Activated CD8-positive, alpha-beta T cell treated with anti-CD3 and anti-CD28 coated beads for 36 hours (primary cell): ENCODE measurements at regions not wholly inside any gene's neighbourhood (a gene's known extent, or its start where the extent isn't known, plus 50 kb on each side); places are given as distances from the start of the nearest gene placed in this dataset.

Source experiments
- ATAC-seq: fragments of 200-7000 bp; cut with Tn5 transposase; one replicate; pipeline ENCODE4 v1.10.0; 2021; ENCODE audit warnings: mild to moderate bottlenecking, moderate library complexity
- CTCF ChIA-PET: fragments of 350-600 bp; sonication (Branson Sonifier 250); formaldehyde crosslinking; loops from one replicate; lab custom pipeline; 2021; ENCODE audit warnings: antibody characterized with exemption; lab: Charles Lee
- POLR2A ChIA-PET: fragments of 350-600 bp; sonication (Branson Sonifier 250); formaldehyde crosslinking; loops from one replicate; lab custom pipeline; 2021; ENCODE audit warnings: antibody characterized with exemption; lab: Charles Lee
- DNase-seq: peaks from one replicate; pipeline ENCODE4 v3.0.0-alpha.2; 2020
- H3K27ac Mint-ChIP-seq: one replicate; pipeline ENCODE4 v1.8.0; 2021; ENCODE audit warnings: mild to moderate bottlenecking, mixed read lengths
- H3K27me3 Mint-ChIP-seq: one replicate; pipeline ENCODE4 v1.8.0; 2021; ENCODE audit warnings: mixed read lengths
- H3K36me3 Mint-ChIP-seq: one replicate; pipeline ENCODE4 v1.8.0; 2021; ENCODE audit warnings: low read depth, mixed read lengths
- H3K4me1 Mint-ChIP-seq: one replicate; pipeline ENCODE4 v1.8.0; 2021; ENCODE audit warnings: low read depth, mixed read lengths
- H3K4me3 Mint-ChIP-seq: one replicate; pipeline ENCODE4 v1.8.0; 2021; ENCODE audit warnings: mild to moderate bottlenecking, moderate library complexity, mixed read lengths
- H3K9me3 Mint-ChIP-seq: one replicate; pipeline ENCODE4 v1.8.0; 2021; ENCODE audit warnings: mixed read lengths
- CTCF ChIP-seq: fragments of 200-600 bp; IDR thresholded peaks from one replicate; pipeline ENCODE4 v1.8.0; 2022; ENCODE audit warnings: antibody characterized with exemption, mild to moderate bottlenecking
- intact Hi-C: fragments of 100-400 bp; cut with micrococcal nuclease; formaldehyde crosslinking; loops from one replicate; pipeline ENCODE4 v1.10.0; 2022

GRCh38 chr3:87161851-87162250 lies 65.3 kb upstream of the CHMP2B start:
- TF ChIP-seq CTCF = no peak
- ChIA-PET CTCF (no interaction called here), POLR2A (no interaction called here)
- Mint-ChIP-seq H3K9me3 (no peaks in the 10 kb centered on the region), H3K4me1 (no peaks in the 10 kb centered on the region), H3K36me3 (no peaks in the 10 kb centered on the region), H3K4me3 (no peak overlapping the region), H3K27me3 (peaks cover 7% of the 10 kb centered on the region), H3K27ac (no peak overlapping the region)
- DNase-seq (no peak), ATAC-seq (no peak)
- intact Hi-C loops = loop anchor here (10.0 kb wide), 1 partner anchor 387 kb away; no protein-coding TSS in a partner anchor

GRCh38 chr3:87161417-87161816 lies 65.7 kb upstream of the CHMP2B start:
- intact Hi-C loops = loop anchor here (10.0 kb wide), 1 partner anchor 387 kb away; no protein-coding TSS in a partner anchor
- TF ChIP-seq CTCF = no peak
- ChIA-PET POLR2A (no interaction called here), CTCF (no interaction called here)
- H3K4me1 Mint-ChIP-seq = no peaks in the 10 kb centered on the region
- ATAC-seq = no peak
- DNase-seq = no peak
- H3K4me3 Mint-ChIP-seq = no peak overlapping the region
- no peak overlapping the region for H3K27ac Mint-ChIP-seq
- no peaks in the 10 kb centered on the region for H3K36me3 Mint-ChIP-seq
- H3K27me3 Mint-ChIP-seq = peaks cover 4% of the 10 kb centered on the region
- no peaks in the 10 kb centered on the region for H3K9me3 Mint-ChIP-seq

DNA sequence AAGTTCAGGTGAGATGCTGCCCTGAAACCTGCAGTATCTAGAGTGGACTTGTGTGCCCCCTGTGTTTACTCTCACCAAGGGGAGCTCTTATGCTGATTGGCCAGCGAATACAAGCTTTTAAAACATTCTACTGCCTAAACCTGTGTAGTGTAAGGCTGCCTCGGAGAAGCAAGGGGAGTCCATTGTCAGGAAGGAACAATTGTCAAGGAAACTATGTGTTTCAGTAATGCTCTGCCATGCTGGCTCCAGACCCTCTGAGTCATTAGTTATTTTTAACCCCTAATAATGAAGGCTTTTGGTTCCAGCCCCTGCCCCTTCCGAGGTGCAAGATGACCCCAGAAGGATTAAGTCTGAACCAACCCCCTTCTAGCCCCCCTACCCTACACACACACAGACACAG lies 66.1 kb upstream of the CHMP2B start:
- intact Hi-C loops = loop anchor here (10.0 kb wide), 1 partner anchor 386 kb away; no protein-coding TSS in a partner anchor
- H3K4me3 Mint-ChIP-seq = no peak overlapping the region
- H3K9me3 Mint-ChIP-seq = no peaks in the 10 kb centered on the region
- ChIA-PET POLR2A (no interaction called here), CTCF (no interaction called here)
- no peak for ATAC-seq
- TF ChIP-seq CTCF = no peak
- no peaks in the 10 kb centered on the region for H3K4me1 Mint-ChIP-seq
- DNase-seq = no peak
- H3K36me3 Mint-ChIP-seq = no peaks in the 10 kb centered on the region
- peaks cover 4% of the 10 kb centered on the region for H3K27me3 Mint-ChIP-seq
- H3K27ac Mint-ChIP-seq = no peak overlapping the region

GRCh38 chr3:87158823-87159222 lies 68.3 kb upstream of the CHMP2B start:
- no peak for ATAC-seq
- no peak for TF ChIP-seq CTCF
- Mint-ChIP-seq H3K4me3 (no peak overlapping the region), H3K27me3 (peaks cover 4% of the 10 kb centered on the region), H3K4me1 (no peaks in the 10 kb centered on the region), H3K36me3 (no peaks in the 10 kb centered on the region), H3K9me3 (no peaks in the 10 kb centered on the region), H3K27ac (no peak overlapping the region)
- POLR2A ChIA-PET = no interaction called here
- CTCF ChIA-PET = no interaction called here
- intact Hi-C loops = no loop called here
- no peak for DNase-seq

GRCh38 chr3:87148020-87148419 lies 79.1 kb upstream of the CHMP2B start:
- no peak for TF ChIP-seq CTCF
- CTCF ChIA-PET = no interaction called here
- Mint-ChIP-seq H3K36me3 (peaks cover 2% of the 10 kb centered on the region), H3K27me3 (no peaks in the 10 kb centered on the region), H3K4me3 (no peak overlapping the region), H3K27ac (no peak overlapping the region), H3K4me1 (no peaks in the 10 kb centered on the region), H3K9me3 (peaks cover 4% of the 10 kb centered on the region)
- POLR2A ChIA-PET = no interaction called here
- intact Hi-C loops = no loop called here
- no peak for ATAC-seq
- no peak for DNase-seq
